ENCODE measurements at regions not wholly inside any gene's neighbourhood (a gene's known extent, or its start where the extent isn't known, plus 50 kb on each side); places are given as distances from the start of the nearest gene placed in this dataset.

DNA sequence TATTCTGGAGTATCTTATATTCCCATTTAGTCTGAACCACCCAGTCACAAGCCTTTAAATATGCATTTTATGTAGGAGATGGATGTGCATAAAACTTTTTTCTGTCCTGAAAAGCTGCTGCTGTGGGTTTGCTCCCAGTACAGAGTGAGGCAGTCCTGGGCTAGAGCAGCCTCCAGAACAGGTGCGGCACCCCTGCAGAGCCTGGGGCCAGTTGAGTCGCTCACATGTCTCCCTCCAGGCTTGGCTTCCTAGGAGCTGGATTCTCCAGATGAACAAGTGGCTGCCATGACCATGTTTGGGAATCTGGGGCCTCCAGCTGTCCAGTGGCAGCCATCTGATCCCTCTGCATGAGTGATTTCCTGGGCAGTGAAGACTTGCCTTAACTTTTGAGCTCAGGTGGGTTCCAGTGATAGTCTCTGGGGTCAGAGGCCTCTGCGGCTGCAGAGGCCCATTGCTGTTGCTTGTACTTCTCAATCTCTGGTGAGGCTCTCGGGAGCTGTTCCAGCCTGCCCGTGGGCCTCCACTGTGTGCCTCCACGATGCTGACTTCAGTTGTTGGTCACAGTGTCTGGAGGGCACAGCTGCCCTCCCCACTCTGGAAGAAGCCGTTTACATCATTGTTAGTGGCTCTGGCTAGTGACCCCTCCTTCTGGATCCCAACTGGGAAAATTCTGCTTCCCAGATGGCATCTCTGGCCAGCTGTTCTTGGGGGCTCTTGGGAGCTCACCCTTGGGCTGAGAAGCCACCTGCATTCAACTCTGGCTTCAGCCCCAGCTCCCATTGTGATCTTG lies 120.4 kb downstream of the EMX2 start:
- POLR2A ChIA-PET: interaction anchor here (1.0 kb wide), 1 partner anchor 22 kb away, joined by 3 read pairs; no protein-coding TSS in a partner anchor
- no peak for TF ChIP-seq ZNF335 (tag by site-specific recombination; conservative IDR thresholded peaks at IDR 0.05)
- no peaks in the 10 kb centered on the region for H3K9me3 ChIP-seq (ENCODE audit: control insufficient read depth, insufficient read depth, low read depth, low read length)
- CTCF ChIA-PET: interaction anchor here (0.6 kb wide), 1 partner anchor 1029 kb away, joined by 4 read pairs; no protein-coding TSS in a partner anchor
- H3K27ac ChIP-seq (ENCODE audit: extremely low read depth, low read depth, low read length): no peak overlapping the region
- no peak overlapping the region for H3K4me3 ChIP-seq (ENCODE audit: low read depth, low read length)
- H3K36me3 ChIP-seq (ENCODE audit: control insufficient read depth in 2 of 2, insufficient read depth in 1 of 2, low read length in 2 of 2): no peaks in the 10 kb centered on the region
- no peaks in the 10 kb centered on the region for H3K4me1 ChIP-seq (ENCODE audit: control insufficient read depth, insufficient read depth, low read length)

DNA sequence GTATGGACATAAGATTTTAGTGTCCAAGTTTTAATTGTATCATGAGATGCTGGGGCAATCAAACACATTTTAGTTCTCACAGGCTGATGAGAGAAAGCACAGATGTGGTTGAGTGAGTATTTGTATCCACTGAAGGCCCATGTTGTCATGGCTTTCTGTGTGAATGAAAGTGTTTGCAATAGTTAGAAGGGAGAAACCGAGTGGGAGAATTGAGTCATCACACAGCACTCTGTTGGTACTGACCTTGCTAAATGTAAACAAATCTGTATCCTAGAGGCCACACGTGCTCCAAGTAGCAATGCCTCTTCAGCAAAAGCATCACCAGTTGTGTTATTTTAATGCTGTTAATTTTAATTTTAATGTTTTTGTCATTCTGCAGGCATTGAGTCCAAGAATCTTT lies 121.2 kb downstream of the EMX2 start:
- no peaks in the 10 kb centered on the region for H3K4me1 ChIP-seq (ENCODE audit: control insufficient read depth, insufficient read depth, low read length)
- ChIA-PET POLR2A (no interaction called here), CTCF (no interaction called here)
- no peaks in the 10 kb centered on the region for H3K36me3 ChIP-seq (ENCODE audit: control insufficient read depth in 2 of 2, insufficient read depth in 1 of 2, low read length in 2 of 2)
- no peak overlapping the region for H3K4me3 ChIP-seq (ENCODE audit: low read depth, low read length)
- no peaks in the 10 kb centered on the region for H3K9me3 ChIP-seq (ENCODE audit: control insufficient read depth, insufficient read depth, low read depth, low read length)
- H3K27ac ChIP-seq (ENCODE audit: extremely low read depth, low read depth, low read length): no peak overlapping the region
- TF ChIP-seq PRDM1 (tag by site-specific recombination; IDR thresholded peaks at IDR 0.05): peak; percentile 76
- TF ChIP-seq, protein P1, sequence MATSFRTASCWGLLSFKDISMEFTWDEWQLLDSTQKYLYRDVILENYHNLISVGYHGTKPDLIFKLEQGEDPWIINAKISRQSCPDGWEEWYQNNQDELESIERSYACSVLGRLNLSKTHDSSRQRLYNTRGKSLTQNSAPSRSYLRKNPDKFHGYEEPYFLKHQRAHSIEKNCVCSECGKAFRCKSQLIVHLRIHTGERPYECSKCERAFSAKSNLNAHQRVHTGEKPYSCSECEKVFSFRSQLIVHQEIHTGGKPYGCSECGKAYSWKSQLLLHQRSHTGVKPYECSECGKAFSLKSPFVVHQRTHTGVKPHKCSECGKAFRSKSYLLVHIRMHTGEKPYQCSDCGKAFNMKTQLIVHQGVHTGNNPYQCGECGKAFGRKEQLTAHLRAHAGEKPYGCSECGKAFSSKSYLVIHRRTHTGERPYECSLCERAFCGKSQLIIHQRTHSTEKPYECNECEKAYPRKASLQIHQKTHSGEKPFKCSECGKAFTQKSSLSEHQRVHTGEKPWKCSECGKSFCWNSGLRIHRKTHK (tag by site-specific recombination; IDR thresholded peaks at IDR 0.05): no peak
- TF ChIP-seq ZNF140 (tag by site-specific recombination; IDR thresholded peaks at IDR 0.05): no peak
- TF ChIP-seq, protein P2, sequence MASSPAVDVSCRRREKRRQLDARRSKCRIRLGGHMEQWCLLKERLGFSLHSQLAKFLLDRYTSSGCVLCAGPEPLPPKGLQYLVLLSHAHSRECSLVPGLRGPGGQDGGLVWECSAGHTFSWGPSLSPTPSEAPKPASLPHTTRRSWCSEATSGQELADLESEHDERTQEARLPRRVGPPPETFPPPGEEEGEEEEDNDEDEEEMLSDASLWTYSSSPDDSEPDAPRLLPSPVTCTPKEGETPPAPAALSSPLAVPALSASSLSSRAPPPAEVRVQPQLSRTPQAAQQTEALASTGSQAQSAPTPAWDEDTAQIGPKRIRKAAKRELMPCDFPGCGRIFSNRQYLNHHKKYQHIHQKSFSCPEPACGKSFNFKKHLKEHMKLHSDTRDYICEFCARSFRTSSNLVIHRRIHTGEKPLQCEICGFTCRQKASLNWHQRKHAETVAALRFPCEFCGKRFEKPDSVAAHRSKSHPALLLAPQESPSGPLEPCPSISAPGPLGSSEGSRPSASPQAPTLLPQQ (tag by site-specific recombination; IDR thresholded peaks at IDR 0.05): no peak
- TF ChIP-seq ZNF660 (tag by site-specific recombination; IDR thresholded peaks at IDR 0.05): peak; percentile 61; the same call in 1 of the 2 replicates
- TF ChIP-seq ZNF433 (tag by site-specific recombination; IDR thresholded peaks at IDR 0.05; ENCODE audit: low read depth): no peak
- TF ChIP-seq ZNF121 (tag by site-specific recombination; IDR thresholded peaks at IDR 0.05): no peak
- 0 out of 2 replicates have a peak, but pooled peaks have one; percentile 29 for TF ChIP-seq SP7 (tag by site-specific recombination; IDR thresholded peaks at IDR 0.05)
- no peak for TF ChIP-seq ZNF292 (tag by site-specific recombination; IDR thresholded peaks at IDR 0.05; ENCODE audit: borderline replicate concordance, low read depth)
- no peak for TF ChIP-seq BCL11B (tag by site-specific recombination; IDR thresholded peaks at IDR 0.05; ENCODE audit: low read depth)
- no peak for TF ChIP-seq MYNN (tag by site-specific recombination; IDR thresholded peaks at IDR 0.05; ENCODE audit: borderline replicate concordance)
- no peak for TF ChIP-seq SCRT1 (tag by site-specific recombination; IDR thresholded peaks at IDR 0.05; ENCODE audit: borderline replicate concordance)
- TF ChIP-seq ZNF544 (tag by site-specific recombination; IDR thresholded peaks at IDR 0.05): no peak
- TF ChIP-seq, protein P3, sequence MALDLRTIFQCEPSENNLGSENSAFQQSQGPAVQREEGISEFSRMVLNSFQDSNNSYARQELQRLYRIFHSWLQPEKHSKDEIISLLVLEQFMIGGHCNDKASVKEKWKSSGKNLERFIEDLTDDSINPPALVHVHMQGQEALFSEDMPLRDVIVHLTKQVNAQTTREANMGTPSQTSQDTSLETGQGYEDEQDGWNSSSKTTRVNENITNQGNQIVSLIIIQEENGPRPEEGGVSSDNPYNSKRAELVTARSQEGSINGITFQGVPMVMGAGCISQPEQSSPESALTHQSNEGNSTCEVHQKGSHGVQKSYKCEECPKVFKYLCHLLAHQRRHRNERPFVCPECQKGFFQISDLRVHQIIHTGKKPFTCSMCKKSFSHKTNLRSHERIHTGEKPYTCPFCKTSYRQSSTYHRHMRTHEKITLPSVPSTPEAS (tag by site-specific recombination; IDR thresholded peaks at IDR 0.05): no peak
- TF ChIP-seq ZSCAN16 (tag by site-specific recombination; IDR thresholded peaks at IDR 0.05): no peak
- no peak for TF ChIP-seq KLF10 (tag by site-specific recombination; IDR thresholded peaks at IDR 0.05)
- TF ChIP-seq REPIN1 (tag by site-specific recombination; IDR thresholded peaks at IDR 0.05; ENCODE audit: low read depth): no peak
- TF ChIP-seq, protein P4, sequence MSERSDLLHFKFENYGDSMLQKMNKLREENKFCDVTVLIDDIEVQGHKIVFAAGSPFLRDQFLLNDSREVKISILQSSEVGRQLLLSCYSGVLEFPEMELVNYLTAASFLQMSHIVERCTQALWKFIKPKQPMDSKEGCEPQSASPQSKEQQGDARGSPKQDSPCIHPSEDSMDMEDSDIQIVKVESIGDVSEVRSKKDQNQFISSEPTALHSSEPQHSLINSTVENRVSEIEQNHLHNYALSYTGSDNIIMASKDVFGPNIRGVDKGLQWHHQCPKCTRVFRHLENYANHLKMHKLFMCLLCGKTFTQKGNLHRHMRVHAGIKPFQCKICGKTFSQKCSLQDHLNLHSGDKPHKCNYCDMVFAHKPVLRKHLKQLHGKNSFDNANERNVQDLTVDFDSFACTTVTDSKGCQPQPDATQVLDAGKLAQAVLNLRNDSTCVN (tag by site-specific recombination; optimal IDR thresholded peaks at IDR 0.05): no peak
- no peak for TF ChIP-seq ZNF658 (tag by site-specific recombination; IDR thresholded peaks at IDR 0.05)
- TF ChIP-seq ZNF560 (tag by site-specific recombination; IDR thresholded peaks at IDR 0.05; ENCODE audit: borderline replicate concordance): no peak
- no peak for TF ChIP-seq GLI2 (tag by site-specific recombination; IDR thresholded peaks at IDR 0.05; ENCODE audit: borderline replicate concordance, low read depth)
- TF ChIP-seq, protein P5, sequence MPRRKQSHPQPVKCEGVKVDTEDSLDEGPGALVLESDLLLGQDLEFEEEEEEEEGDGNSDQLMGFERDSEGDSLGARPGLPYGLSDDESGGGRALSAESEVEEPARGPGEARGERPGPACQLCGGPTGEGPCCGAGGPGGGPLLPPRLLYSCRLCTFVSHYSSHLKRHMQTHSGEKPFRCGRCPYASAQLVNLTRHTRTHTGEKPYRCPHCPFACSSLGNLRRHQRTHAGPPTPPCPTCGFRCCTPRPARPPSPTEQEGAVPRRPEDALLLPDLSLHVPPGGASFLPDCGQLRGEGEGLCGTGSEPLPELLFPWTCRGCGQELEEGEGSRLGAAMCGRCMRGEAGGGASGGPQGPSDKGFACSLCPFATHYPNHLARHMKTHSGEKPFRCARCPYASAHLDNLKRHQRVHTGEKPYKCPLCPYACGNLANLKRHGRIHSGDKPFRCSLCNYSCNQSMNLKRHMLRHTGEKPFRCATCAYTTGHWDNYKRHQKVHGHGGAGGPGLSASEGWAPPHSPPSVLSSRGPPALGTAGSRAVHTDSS (tag by site-specific recombination; IDR thresholded peaks at IDR 0.05): no peak
- no peak for TF ChIP-seq ZNF670 (tag by site-specific recombination; IDR thresholded peaks at IDR 0.05; ENCODE audit: low read depth)
- TF ChIP-seq ZFHX2 (tag by site-specific recombination; conservative IDR thresholded peaks at IDR 0.05): 0 out of 2 replicates have a peak, but pooled peaks have one; percentile 17
- TF ChIP-seq ZNF571 (tag by site-specific recombination; IDR thresholded peaks at IDR 0.05): no peak
